ENCODE measurements at regions not wholly inside any gene's neighbourhood (a gene's known extent, or its start where the extent isn't known, plus 50 kb on each side); places are given as distances from the start of the nearest gene placed in this dataset.
"Not testable (repeated sequence)": the region's sequence is repeated elsewhere in the genome, so short reads cannot be mapped to it uniquely, and the experiment has no call there.

DNA sequence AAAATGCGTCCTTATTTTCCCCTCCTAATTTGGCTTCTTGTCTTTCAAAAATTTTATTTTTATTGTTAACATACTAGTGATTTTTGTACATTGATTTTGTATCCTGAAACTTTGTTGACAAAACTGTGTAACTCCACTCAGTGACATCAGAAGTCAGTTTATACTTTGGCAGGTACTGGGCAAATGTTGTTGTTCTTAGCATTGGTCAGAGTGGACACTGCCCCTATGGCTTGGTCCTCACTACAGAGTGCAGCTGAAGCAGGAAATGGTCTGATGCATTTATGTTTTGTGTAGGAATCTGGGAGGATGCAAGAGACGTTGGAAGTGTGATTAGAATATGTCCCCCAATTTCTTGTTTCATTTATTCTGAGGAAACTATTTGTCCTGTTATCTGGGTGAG is 205.5 kb upstream of the CENPE start:
- no peak for TF ChIP-seq POLR2A (IDR thresholded peaks at IDR 0.05)
- no peak for TF ChIP-seq POLR2AphosphoS5 (IDR thresholded peaks at IDR 0.05)
- TF ChIP-seq EP300 (IDR thresholded peaks at IDR 0.05): no peak
- Histone ChIP-seq H3K9me3 (no peaks in the 10 kb centered on the region), H3K4me1 (no peaks in the 10 kb centered on the region), H3K27ac (no peak overlapping the region), H3K4me3 (no peak overlapping the region), H3K36me3 (no peaks in the 10 kb centered on the region), H3K27me3 (no peaks in the 10 kb centered on the region)
- 63 to 80% methylated on average over 2 of the region's 2 CpGs for WGBS, 2 donors (ENCODE audit: low coverage in 1 of 2)
- ATAC-seq: no peak

GRCh38 chr4:103402198-103402597 is 204.1 kb upstream of the CENPE start:
- Histone ChIP-seq H3K4me3 (no peak overlapping the region), H3K9me3 (no peaks in the 10 kb centered on the region), H3K27ac (no peak overlapping the region), H3K27me3 (no peaks in the 10 kb centered on the region), H3K36me3 (no peaks in the 10 kb centered on the region), H3K4me1 (no peaks in the 10 kb centered on the region)
- 68 to 86% methylated on average over 2 of the region's 2 CpGs for WGBS, 2 donors (ENCODE audit: low coverage in 1 of 2)
- no peak for ATAC-seq
- TF ChIP-seq EP300 (IDR thresholded peaks at IDR 0.05) (no peak), POLR2AphosphoS5 (IDR thresholded peaks at IDR 0.05) (no peak), POLR2A (IDR thresholded peaks at IDR 0.05) (no peak)
- TF ChIP-seq, protein P1, sequence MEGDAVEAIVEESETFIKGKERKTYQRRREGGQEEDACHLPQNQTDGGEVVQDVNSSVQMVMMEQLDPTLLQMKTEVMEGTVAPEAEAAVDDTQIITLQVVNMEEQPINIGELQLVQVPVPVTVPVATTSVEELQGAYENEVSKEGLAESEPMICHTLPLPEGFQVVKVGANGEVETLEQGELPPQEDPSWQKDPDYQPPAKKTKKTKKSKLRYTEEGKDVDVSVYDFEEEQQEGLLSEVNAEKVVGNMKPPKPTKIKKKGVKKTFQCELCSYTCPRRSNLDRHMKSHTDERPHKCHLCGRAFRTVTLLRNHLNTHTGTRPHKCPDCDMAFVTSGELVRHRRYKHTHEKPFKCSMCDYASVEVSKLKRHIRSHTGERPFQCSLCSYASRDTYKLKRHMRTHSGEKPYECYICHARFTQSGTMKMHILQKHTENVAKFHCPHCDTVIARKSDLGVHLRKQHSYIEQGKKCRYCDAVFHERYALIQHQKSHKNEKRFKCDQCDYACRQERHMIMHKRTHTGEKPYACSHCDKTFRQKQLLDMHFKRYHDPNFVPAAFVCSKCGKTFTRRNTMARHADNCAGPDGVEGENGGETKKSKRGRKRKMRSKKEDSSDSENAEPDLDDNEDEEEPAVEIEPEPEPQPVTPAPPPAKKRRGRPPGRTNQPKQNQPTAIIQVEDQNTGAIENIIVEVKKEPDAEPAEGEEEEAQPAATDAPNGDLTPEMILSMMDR (IDR thresholded peaks at IDR 0.05): no peak

DNA sequence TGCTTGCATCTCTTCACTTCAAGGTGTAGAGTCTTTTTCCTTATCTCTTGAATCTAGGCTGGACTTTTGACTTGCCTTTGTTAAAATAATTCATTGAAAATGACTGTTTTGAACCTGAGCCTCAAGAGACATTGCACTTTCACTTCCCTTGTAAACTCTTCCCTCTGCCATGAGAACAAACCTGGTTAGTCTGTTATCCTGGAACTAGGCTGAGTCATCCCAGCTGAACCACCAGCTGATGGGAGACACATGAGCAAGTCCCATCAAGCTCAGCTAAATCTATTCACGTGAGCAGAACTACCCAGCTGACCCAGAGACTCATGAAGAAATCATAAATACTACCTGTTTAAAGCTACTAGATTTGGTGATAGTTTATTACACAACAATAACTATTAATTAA is 202.3 kb upstream of the CENPE start:
- TF ChIP-seq, protein P1 (IDR thresholded peaks at IDR 0.05): no peak
- TF ChIP-seq POLR2A (IDR thresholded peaks at IDR 0.05): no peak
- Histone ChIP-seq H3K27me3 (no peaks in the 10 kb centered on the region), H3K9me3 (no peaks in the 10 kb centered on the region), H3K36me3 (no peaks in the 10 kb centered on the region), H3K4me1 (no peaks in the 10 kb centered on the region), H3K4me3 (no peak overlapping the region), H3K27ac (no peak overlapping the region)
- ATAC-seq: no peak
- WGBS, 2 donors (ENCODE audit: low coverage in 1 of 2): 20 to 25% methylated on average over 1 of the region's 1 CpG

GRCh38 chr4:103397541-103397940 is 199.4 kb upstream of the CENPE start:
- H3K4me1 ChIP-seq: no peaks in the 10 kb centered on the region
- no peak for ATAC-seq
- 12 to 56% methylated on average over 1 of the region's 1 CpG for WGBS, 2 donors (ENCODE audit: low coverage in 1 of 2)
- H3K4me3 ChIP-seq: no peak overlapping the region
- no peaks in the 10 kb centered on the region for H3K9me3 ChIP-seq
- no peaks in the 10 kb centered on the region for H3K36me3 ChIP-seq
- no peak overlapping the region for H3K27ac ChIP-seq
- TF ChIP-seq POLR2AphosphoS5 (IDR thresholded peaks at IDR 0.05) (no peak), POLR2A (IDR thresholded peaks at IDR 0.05) (no peak), EP300 (IDR thresholded peaks at IDR 0.05) (no peak)
- TF ChIP-seq, protein P1 (IDR thresholded peaks at IDR 0.05): no peak
- H3K27me3 ChIP-seq: no peaks in the 10 kb centered on the region

DNA sequence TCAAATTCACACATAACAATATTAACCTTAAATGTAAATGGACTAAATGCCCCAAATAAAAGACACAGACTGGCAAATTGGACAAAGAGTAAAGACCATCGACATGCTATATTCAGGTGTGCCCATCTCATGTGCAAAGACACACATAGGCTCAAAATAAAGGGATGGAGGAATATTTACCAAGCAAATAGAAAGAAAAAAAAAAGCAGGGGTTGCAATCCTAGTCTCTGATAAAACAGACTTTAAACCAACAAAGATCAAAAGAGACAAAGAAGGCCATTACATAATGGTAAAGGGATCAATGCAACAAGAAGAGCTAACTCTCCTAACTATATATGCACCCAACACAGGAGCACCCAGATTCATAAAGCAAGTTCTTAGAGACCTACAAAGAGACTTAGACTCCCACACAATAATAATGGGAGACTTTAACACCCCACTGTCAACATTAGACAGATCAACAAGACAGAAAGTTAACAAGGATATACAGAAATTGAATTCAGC is 189.4 kb upstream of the CENPE start:
- not testable (repeated sequence) for ATAC-seq, H3K27ac ChIP-seq
- WGBS, 2 donors (ENCODE audit: low coverage in 1 of 2): 85 to 100% methylated on average over 1 of the region's 1 CpG

DNA sequence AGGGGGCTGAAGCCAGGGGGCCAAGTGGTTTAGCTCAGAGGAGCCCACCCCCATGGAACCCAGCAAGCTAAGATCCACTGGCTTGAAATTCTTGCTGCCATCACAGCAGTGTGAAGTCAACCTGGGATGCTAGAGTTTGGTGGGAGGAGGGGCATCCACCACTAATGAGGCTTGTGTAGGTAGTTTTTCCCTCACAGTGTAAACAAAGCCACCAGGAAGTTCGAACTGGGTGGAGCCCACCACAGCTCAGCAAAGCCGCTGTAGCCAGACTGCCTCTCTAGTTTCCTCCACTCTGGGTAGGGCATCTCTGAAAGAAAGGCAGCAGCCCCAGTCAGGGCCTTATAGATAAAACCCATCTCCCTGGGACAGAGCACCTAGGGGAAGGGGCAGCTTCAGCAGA is 187.4 kb upstream of the CENPE start:
- ATAC-seq, H3K27me3 ChIP-seq, H3K4me3 ChIP-seq, H3K36me3 ChIP-seq, H3K27ac ChIP-seq, H3K4me1 ChIP-seq: not testable (repeated sequence)
- WGBS, 2 donors (ENCODE audit: low coverage in 1 of 2): no CpG with 5 or more reads among the region's 2 CpGs
- H3K9me3 ChIP-seq: peaks cover 0 to 33% (median 0%) of the 10 kb centered on the region in 3 donors

More for the DNA sequence above, 189.4 kb upstream of the CENPE start:
- not testable (repeated sequence) for H3K27me3 ChIP-seq, H3K36me3 ChIP-seq, H3K4me1 ChIP-seq, H3K4me3 ChIP-seq
- H3K9me3 ChIP-seq: peaks cover 0 to 23% (median 0%) of the 10 kb centered on the region in 3 donors

Measured in gastroesophageal sphincter (tissue), 4 donors.